Inferior parietal cortex (tissue), 1 donor: ENCODE measurements at regions not wholly inside any gene's neighbourhood (a gene's known extent, or its start where the extent isn't known, plus 50 kb on each side); places are given as distances from the start of the nearest gene placed in this dataset.

Experiments
- DNase-seq: peaks from one replicate; pipeline ENCODE4 v3.0.0-alpha.2; 2016; ENCODE audit errors: extremely low spot score

DNA sequence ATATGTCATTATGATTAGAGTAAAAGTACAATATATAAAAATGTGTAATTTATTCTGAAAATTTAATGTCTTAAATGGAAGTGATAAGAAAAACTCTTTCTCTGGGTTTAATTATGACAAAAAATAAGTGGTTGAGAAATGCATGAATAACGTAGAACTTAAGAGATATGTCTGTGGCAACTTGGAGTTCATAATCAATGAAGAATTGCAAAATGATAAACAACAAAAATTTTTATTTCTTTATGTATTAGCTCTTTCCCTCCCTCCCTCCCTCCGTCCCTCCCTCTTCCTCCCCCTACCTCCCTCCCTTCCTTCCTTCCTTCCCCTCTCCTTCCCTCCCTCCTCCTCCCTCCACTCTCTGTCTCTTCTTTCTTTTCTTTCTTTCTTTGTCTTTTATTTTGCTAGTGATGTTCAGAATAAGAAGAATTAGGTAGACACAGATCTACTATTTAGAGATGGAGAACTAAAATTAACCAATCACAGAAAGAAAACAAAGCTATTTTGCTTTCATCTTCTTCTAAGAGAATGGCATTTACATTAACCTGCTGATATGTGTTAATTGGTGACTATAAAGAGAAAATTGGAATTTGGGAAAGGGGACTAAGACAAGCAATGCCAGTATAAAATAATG is 96.3 kb upstream of the PDC start:
- no peak for DNase-seq

DNA sequence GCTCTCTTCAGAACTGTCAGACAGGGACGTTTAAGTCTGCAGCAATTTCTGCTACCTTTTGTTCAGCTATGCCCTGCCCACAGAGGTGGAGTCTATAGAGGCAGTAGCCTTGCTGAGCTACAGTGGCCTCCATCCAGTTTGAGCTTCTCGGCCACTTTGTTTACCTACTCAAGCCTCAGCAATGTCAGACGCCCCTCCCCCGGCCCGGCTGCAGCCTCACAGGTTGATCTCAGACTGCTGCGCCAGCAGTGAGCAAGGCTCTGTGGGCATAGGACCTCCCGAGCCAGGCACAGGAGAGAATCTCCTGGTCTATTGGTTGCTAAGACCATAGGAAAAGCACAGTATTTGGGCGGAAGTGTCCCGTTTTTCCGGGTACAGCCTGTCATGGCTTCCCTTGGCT is 89.9 kb upstream of the PDC start:
- no peak for DNase-seq

DNA sequence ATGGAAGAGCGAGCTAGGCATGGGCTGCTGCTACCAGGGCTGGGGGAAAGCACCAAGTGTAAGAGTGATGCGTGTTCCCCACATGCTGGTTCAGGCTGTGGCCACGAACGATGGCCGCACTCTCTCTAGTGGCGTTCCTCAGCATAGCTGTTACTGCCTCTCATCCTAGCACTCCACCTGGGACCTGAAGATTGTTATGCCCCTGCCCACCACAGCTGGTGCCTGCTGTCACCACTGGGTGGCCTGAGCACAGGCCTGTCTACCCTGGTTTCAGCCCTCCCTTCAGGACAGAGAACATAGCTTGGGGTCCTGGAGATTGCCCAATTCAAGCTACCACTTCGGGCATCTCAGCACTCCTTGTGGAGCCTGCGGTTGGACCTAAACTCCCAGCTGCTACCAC is 80.1 kb upstream of the PDC start:
- DNase-seq, result no peak

DNA sequence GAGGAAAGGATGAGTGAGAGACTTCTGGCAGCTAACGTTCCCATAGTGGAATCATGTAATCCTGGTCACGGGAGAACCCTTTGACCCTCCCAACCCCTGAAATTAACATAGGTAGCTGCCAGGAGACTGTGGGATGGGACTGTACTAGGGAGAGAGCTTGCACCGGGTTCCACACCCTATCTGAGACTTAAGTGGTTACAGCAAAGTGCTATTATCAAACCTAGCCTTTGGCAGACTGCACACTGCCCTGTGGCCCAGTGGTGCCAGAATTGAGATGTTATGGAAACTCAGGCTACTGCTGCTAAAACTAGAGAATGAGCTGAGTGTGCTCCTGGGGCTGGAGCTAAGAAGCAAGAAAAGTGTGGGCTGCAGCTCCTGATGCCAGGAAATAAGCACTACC is 79.6 kb upstream of the PDC start:
- no peak for DNase-seq

DNA sequence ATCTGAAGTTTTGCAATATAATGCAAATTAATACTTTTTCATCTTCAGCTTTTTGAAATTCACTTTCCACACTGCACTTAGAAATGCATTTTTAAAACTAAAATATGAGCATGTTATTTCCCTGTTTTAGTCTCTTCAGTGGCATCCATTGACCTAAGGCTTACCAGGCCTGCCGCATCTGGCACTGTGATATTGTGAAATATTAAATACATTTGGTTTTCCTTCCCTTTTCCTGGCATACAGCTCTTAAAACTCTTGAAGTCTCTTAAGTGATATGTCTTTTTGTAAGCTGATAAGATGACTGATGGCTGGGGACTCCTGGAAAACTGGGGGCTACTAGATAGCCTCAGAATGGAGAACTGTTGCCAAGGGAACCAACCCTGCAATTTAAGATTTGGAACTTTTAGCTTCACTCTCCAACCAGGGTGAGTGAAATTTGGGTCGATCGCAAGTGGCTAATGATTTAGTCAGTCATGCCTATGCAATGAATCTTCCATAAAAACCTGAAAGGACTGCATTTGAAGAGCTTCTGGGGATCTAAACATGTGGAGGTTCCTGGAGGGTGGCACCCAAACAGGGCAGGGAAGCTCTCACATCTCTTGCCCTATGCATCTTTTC is 75.5 kb upstream of the PDC start:
- no peak for DNase-seq

DNA sequence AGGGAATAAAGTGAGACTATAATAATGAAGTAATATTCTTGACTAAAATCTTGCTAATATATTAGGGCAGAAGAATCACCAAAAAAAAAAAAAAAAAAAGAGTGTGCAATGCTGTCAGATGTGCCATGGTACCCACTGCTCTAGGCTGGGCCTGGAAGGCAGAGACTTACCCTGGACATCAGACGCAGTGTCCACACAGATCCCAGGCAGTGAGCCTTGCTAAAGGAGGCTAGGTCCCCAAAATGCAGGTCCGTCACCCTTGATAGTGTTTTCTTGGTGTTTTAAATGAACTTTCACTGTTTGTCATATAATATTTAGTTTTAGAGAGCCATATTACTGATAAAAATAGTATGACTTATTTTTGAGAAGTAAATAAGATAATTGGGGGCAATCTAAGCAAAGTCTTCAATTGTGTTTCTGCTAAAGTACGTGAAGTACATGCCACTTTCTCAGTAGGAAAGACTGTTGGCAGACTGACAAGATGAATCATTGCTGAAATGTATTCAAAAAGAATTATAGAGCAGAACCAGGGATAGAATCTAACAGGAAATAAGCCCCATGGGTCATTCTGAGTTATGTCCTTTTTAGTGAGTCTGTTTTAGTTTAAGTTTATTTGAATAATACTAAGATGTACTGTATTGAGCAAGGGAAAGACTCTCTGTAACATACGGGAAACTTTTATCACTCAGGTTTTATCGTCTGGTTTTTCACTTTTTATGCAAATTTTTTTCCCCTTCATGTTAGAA is 74.6 kb upstream of the PDC start:
- DNase-seq, result peak; percentile 68

DNA sequence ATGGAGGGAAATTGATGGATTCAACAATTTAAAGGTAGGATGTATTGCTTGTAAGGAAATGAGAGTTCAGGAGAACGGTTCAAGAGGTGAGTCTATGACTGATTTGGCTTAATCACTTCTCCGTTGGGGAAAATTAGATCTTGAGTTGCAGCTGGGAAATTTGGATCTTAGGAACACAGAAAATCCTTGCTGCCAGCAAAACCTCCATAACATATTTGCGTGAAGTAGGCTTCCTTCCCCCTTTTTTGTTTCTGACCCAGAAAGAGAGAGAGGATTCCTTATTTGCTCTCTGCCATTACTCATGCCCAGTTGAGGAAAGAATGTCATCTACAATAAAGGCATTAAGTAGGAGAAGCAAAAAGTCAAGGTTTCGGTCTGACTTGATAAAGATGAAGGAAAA is 73.5 kb upstream of the PDC start:
- no peak for DNase-seq

DNA sequence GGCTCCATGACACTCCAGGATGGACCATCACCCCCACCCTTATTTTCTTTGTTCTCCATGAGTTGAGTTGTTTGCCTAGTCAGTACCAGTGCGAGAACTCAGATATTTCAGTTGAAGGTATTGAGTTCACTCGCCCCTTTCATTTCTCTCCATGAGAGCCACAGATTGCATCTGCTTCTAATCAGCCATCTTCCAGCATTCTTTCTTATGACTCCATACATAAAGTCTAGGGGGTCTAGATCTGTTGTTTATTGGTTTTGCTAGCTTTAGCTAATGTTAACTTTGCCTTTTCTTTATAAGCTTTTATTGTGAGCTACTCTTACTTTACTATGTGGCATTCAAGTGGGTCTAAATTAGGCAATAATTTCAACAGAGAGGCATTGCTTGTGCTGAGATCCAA is 71.6 kb upstream of the PDC start:
- DNase-seq, result no peak

DNA sequence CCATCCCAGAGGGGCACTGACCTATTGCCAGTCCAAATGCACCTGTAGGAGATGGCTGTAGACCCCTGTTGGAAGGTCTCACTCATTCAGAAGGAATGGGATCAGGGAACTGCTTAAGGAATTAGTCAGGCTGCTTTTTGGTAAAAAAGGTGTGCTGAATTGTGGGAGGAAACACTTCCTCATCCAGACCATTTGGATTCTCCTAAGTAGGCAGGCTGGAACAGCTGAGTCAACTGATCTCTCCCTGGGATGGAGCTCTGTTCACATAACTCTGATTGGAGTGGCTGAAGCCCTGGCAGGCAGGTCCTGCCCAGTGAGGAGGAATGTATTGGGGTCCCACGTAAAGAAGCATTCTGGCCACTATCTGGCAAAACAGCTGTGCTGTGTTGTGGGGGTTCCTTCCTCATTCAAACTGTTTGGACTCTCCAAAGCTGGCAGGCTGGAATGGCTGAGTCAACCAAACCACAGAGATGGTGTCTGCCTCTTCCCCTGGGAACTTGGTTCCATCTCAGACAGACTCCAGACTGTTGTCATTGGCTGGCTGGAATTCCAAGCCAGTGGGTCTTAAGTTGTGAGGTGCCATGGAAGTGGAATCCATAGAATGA is 70.7 kb upstream of the PDC start:
- DNase-seq, result no peak

DNA sequence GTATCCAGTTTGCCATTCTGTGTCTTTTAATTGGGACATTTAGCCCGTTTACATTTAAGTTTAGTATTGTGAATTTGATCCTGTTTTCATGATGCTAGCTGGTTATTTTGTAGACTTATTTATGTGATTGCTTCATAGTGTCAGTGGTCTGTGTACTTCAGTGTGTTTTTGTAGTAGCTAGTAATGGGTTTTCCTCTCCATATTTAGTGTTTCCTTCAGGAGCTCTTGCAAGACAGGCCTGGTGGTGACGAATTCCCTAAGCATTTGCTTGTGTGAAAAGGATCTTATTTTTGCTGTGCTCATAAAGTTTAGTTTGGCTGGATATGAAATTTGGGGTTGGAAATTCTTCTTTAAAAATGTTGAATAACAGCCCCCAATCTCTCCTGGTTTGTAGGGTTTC is 69.2 kb upstream of the PDC start:
- DNase-seq, result no peak

DNA sequence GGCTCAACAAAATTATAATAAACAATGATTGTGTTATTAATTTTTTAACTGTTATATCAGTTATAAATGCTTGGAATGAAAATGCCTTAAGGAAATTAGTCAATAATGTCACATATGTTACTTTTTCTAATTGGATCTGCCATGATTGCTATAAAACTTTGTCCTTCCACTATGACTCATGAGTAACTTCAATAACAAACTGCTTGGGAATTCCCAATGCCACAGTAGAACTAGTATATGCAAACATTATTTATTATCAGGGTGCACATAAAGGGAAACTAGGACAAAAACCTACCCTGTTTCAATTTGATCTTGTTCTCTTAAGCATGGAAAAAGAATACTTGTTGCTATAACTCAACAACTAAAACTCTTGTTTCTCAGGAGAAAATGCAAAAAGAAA is 59.1 kb upstream of the PDC start:
- no peak for DNase-seq

DNA sequence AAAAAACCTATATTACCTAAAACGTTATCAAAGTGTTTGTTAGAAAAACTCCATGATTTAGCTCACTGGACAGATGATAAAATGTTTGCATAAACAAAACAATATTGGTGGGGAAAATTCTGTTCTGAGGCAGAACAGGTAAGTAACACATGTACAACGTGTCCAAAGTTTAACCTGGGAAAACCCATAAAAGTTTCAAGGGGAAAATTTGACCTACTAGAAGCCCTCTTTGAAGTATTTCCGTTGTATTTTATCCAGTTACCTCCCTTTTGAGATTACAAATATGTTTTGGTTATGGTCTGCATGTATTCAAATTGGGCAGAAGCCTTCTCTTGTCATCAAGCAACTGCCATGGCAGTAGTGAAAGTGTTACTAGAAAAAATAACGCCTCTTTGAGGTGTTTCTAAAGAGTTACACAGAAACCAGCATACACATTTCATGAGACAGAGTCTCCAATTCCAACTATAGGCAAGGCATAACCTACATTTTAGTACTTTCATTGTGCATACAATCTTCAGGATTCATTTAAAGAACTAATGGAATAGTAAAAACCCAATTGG is 58.0 kb upstream of the PDC start:
- no peak for DNase-seq

DNA sequence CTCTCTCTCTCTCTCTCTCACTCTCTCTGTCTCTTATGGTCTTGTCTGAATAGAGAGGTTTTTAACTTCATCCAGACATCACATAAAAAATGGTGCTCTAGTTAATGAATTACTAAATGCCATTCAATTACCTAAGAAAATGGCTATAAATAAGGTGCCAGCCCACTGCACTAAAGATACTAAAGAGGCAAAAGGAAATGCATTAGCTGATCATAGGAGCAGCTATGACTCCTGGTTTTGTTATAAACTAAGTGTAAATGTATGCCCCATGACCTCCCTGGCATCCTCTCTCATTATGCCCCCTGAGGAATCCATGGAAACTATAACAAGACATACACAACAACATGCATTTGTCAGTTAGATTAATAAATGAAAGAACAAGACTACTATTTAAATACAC is 57.5 kb upstream of the PDC start:
- no peak for DNase-seq

DNA sequence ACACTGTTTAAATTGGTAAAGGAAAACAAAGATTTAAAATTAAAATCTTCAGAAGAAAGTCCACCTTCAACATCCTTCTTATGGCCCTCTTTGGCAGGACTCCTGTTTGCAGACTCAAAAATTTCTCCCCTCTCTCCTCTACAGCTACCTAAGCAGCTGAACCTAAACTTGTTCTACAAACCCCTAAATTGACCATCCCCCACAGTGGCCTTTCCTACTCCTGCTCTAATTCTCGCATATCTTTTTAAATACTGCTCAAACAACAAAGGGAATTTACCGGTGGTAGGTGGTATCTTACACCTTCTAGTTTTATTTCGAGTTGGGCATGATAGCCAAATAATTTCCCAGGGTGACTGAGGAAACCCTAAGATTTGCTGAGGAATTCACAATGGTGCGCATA is 53.5 kb upstream of the PDC start:
- no peak for DNase-seq

DNA sequence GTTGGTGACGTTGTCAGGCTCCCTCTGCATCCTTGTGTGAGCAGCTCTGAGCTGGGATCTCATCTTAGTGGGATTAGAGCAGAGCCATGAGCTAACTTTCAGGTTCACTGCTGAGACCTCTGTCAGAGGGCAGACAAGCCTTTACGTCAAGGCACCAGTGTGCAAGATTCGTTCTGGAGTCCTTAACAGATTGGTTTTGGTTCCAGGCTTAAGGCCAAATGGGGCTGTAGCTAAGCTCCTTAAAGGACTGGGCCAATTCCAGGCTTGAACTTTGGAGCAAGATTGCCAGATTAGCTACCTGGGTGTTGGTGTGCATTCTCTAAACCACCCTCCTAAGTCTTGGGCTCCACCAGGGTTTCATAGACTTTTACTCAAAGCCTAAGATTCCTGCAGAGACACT is 52.6 kb upstream of the PDC start:
- DNase-seq, result no peak

DNA sequence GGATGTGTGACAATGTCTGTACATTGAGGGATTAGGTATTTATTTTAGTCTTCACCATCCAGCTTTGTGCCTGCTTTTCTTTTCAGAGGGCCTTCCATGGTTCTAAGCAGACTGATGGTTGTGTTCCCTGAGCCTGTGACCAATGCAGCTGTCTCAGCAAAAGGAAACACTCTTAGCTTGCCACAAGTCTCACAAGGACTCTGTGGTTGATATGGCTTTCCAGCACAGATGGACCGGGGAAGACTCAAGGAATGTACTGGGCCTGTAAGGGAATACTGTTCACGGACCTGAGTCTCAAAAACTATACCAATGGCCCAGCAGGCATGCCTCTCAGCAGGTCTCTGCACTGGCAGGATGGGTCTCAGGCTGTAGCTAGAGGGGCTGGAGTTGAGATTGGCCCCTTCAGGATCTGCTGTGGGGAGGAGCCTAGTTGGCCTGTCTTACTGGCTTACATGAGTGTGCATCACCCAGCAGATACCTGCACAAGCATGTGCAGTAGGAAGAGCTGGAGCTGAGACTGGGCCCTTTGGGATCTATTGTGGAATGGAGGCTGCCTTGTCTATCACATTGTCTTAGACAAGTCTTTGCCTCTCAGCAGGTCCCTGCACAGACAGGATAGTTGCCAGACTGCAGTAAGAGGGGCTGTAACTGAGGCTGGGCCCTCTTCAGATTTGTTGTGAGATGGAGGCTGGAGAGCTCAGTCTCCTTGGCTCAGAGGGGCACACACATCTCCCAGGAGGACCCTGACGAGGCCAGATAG is 52.0 kb upstream of the PDC start:
- no peak for DNase-seq

DNA sequence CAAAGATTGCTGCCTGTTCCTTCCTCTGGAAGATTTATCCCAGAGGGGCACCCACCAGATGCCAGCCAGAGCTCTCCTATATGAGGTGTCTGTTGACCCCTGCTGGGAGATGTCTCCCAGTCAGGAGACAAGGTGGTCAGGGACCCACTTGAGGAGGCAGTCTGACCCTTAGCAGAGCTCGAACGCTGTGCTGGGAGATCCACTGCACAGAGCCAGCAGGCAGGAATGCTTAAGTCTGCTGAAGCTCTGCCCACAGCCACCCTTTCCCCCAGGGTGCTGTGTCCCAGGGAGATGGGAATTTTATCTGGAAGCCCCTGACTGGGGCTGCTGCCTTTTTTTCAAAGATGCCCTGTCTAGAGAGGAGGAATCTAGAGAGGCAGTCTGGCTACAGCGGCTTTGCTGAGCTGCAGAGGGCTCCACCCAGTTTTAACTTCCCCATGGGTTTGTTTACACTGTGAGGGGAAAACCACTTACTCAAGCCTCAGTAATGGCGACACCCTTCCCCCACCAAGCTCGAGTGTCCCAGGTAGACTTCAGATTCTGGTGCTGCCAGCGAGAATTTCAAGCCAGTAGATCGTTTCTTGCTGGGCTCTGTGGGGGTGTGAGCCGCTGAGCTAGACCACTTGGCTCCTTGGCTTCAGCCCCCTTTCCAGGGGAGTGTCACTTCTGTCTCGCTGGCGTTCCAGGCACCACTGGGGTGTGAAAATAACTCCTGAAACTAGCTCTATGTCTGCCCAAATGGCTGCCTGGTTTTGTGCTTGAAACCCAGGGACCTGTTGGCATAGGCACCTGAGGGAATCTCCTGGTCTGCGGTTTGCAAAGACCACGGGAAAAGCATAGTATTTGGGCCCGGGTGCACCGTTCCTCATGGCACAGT is 51.1 kb upstream of the PDC start:
- DNase-seq, result no peak
